Nephron progenitor cell (in vitro differentiated cells): ENCODE measurements at regions not wholly inside any gene's neighbourhood (a gene's known extent, or its start where the extent isn't known, plus 50 kb on each side); places are given as distances from the start of the nearest gene placed in this dataset.

ENCODE experiments used
- DNase-seq: peaks from one replicate; pipeline ENCODE4 v3.0.0; 2021
- H3K27ac Mint-ChIP-seq: 2 replicates; pipeline ENCODE4 v1.8.0; 2021; ENCODE audit warnings: mild to moderate bottlenecking, moderate library complexity, mixed read lengths
- H3K27me3 Mint-ChIP-seq: 2 replicates; pipeline ENCODE4 v1.8.0; 2021; ENCODE audit warnings: mild to moderate bottlenecking, low read depth, mixed read lengths; ENCODE audit not compliant: poor library complexity
- H3K36me3 Mint-ChIP-seq: 2 replicates; pipeline ENCODE4 v1.8.0; 2021; ENCODE audit warnings: low read depth, mixed read lengths
- H3K4me1 Mint-ChIP-seq: 2 replicates; pipeline ENCODE4 v1.8.0; 2021; ENCODE audit warnings: mixed read lengths
- H3K4me3 Mint-ChIP-seq: 2 replicates; pipeline ENCODE4 v1.8.0; 2021; ENCODE audit warnings: mild to moderate bottlenecking, moderate library complexity, mixed read lengths
- H3K9me3 Mint-ChIP-seq: 2 replicates; pipeline ENCODE4 v1.8.0; 2021; ENCODE audit warnings: mild to moderate bottlenecking, moderate library complexity, mixed read lengths
- TF ChIP-seq, protein P1 (sequence below): fragments of 200-600 bp; sonication (generic); IDR thresholded peaks from 2 replicates; pipeline ENCODE4 v1.5.0; 2021; ENCODE audit warnings: antibody characterized with exemption

DNA sequence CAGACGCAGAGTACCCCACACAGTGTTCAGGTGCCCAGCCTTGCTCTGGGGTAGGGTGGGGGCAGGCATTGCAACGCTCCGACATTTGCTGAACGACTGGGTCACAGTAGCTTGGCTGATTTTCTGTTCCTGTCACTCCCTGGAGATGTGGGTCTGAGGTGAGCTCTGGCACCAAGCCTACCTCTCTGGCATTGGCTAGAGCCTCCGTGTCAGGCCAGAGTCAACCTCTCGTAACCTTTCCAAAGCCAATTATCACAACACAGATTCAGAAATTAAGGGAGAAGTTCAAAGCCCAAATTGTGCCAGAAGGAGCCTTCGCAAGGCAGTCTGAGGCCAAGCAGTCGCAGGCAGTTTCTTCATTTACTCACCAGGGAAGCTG, 117.2 kb downstream of the IRS2 start:
- Mint-ChIP-seq H3K36me3 (no peaks in the 10 kb centered on the region), H3K4me1 (peaks cover 54% of the 10 kb centered on the region), H3K9me3 (no peaks in the 10 kb centered on the region), H3K4me3 (no peak overlapping the region), H3K27me3 (peaks cover 11% of the 10 kb centered on the region), H3K27ac (peak overlapping the region; percentile 95)
- DNase-seq, result no peak
- TF ChIP-seq, protein P1, sequence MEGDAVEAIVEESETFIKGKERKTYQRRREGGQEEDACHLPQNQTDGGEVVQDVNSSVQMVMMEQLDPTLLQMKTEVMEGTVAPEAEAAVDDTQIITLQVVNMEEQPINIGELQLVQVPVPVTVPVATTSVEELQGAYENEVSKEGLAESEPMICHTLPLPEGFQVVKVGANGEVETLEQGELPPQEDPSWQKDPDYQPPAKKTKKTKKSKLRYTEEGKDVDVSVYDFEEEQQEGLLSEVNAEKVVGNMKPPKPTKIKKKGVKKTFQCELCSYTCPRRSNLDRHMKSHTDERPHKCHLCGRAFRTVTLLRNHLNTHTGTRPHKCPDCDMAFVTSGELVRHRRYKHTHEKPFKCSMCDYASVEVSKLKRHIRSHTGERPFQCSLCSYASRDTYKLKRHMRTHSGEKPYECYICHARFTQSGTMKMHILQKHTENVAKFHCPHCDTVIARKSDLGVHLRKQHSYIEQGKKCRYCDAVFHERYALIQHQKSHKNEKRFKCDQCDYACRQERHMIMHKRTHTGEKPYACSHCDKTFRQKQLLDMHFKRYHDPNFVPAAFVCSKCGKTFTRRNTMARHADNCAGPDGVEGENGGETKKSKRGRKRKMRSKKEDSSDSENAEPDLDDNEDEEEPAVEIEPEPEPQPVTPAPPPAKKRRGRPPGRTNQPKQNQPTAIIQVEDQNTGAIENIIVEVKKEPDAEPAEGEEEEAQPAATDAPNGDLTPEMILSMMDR, result no peak

DNA sequence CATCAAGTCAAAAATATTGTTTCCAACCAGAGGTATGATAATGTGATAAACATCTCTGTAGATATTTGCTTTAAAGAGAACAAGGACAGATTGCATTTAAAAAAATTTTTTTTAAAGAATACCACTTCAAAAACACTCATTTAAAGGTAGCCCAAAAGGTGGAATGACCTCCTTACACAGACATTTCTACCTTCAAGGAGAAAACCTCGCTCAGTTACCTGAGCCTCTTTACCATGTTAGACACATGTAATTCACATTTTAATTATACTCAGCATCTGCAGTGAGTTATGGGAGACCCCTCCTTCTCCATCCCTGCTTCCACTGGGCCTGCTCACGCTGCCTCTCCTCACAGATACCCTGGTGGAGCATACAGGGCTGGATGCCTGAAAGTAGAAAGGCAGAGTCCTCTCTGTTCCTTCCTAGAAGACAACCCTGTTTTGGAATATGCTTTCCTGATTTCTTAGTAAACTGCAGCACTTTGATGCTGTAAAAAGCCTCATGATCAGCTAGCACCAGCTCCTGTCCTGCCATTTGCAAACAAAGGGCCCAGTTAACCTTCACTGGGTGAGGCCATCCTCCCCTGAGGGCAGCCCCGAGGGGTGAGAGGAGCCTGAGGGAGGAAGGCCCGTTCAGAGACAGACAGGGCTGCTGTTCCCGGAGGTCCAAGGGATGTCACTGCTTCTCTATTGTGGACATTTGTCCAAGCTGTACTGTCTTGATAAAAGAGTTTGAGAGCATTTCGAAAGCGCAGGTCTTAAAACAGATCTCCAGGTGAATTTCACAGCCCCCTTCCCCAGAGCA, 117.8 kb downstream of the IRS2 start:
- Mint-ChIP-seq H3K4me1 (peaks cover 54% of the 10 kb centered on the region), H3K4me3 (peak overlapping the region; percentile 54), H3K9me3 (no peaks in the 10 kb centered on the region), H3K27ac (peak overlapping the region; percentile 95), H3K27me3 (peaks cover 11% of the 10 kb centered on the region), H3K36me3 (no peaks in the 10 kb centered on the region)
- TF ChIP-seq, protein P1, result no peak
- DNase-seq, result no peak

- Mint-ChIP-seq H3K9me3 (no peaks in the 10 kb centered on the region), H3K27ac (peak overlapping the region; percentile 86), H3K36me3 (no peaks in the 10 kb centered on the region), H3K27me3 (peaks cover 11% of the 10 kb centered on the region), H3K4me3 (no peak overlapping the region), H3K4me1 (peaks cover 54% of the 10 kb centered on the region)
- no peak for DNase-seq
- TF ChIP-seq, protein P1, result no peak
These were observed 118.5 kb downstream of the IRS2 start for GRCh38 chr13:109667807-109668291.

GRCh38 chr13:109667056-109667455, 119.3 kb downstream of the IRS2 start:
- H3K27me3 Mint-ChIP-seq, result peaks cover 8% of the 10 kb centered on the region
- no peaks in the 10 kb centered on the region for H3K9me3 Mint-ChIP-seq
- peaks cover 54% of the 10 kb centered on the region for H3K4me1 Mint-ChIP-seq

GRCh38 chr13:109666656-109667055, 119.7 kb downstream of the IRS2 start:
- H3K9me3 Mint-ChIP-seq, result no peaks in the 10 kb centered on the region
- H3K4me1 Mint-ChIP-seq, result peaks cover 54% of the 10 kb centered on the region
- H3K36me3 Mint-ChIP-seq, result no peaks in the 10 kb centered on the region
- peaks cover 8% of the 10 kb centered on the region for H3K27me3 Mint-ChIP-seq
- DNase-seq, result no peak
- no peak overlapping the region for H3K4me3 Mint-ChIP-seq
- TF ChIP-seq, protein P1, result no peak
- no peak overlapping the region for H3K27ac Mint-ChIP-seq

More at GRCh38 chr13:109667056-109667455, 119.3 kb downstream of the IRS2 start:
- Mint-ChIP-seq H3K27ac (peak overlapping the region; percentile 97), H3K36me3 (no peaks in the 10 kb centered on the region), H3K4me3 (no peak overlapping the region)
- DNase-seq, result no peak
- TF ChIP-seq, protein P1, result no peak
